T-helper 1 cell (primary cell): ENCODE measurements at regions not wholly inside any gene's neighbourhood (a gene's known extent, or its start where the extent isn't known, plus 50 kb on each side); places are given as distances from the start of the nearest gene placed in this dataset.
"Not testable (repeated sequence)": the region's sequence is repeated elsewhere in the genome, so short reads cannot be mapped to it uniquely, and the experiment has no call there.

Experiments used
- DNase-seq, 5 donors: peaks; one replicate each; pipeline ENCODE4 v3.0.0-alpha.2; 2012 to 2020

GRCh38 chr17:69677130-69677529 lies 262.6 kb downstream of the MAP2K6 start:
- no peak for DNase-seq

DNA sequence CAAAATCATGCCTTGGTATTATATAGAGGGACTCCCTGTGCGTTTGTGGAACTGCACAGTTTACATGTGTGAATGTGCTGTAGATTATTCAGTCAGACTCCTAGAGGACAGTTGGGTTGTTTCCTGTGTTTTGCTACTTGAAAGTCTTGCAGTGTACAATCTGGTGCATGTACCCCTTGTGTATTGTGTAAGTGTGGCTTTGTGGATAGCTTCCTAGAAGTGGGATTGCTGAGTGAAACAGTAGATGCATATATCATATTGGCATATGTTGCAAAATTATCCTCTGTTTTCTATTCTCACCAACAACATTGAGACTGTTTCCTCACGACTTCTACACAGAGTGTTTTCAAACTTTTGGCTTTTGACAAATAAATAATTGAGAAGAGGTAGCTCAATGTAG lies 263.7 kb downstream of the MAP2K6 start:
- no peak for DNase-seq

GRCh38 chr17:69679829-69680228 lies 265.3 kb downstream of the MAP2K6 start:
- no peak for DNase-seq

- no peak for DNase-seq
Measured at GRCh38 chr17:69684251-69684650, 269.8 kb downstream of the MAP2K6 start.

DNA sequence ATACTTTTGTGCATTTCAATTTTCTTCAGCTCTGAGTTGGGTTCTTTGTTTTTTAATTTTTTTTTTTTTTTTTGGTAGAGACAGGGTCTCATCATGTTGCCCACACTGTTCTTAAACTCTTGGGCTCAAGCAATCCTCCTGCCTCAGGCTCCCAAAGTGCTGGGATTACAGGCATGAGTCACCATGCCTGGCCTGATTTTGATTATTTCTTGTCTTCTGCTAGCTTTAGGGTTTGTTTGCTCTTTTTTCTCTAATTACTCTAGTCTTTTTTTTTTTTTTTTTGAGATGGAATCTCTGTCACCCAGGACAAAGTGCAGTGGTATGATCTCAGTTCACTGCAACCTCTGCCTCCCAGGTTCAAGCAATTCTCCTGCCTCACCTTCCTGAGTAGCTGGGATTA lies 270.7 kb downstream of the MAP2K6 start:
- DNase-seq = not testable (repeated sequence)

DNA sequence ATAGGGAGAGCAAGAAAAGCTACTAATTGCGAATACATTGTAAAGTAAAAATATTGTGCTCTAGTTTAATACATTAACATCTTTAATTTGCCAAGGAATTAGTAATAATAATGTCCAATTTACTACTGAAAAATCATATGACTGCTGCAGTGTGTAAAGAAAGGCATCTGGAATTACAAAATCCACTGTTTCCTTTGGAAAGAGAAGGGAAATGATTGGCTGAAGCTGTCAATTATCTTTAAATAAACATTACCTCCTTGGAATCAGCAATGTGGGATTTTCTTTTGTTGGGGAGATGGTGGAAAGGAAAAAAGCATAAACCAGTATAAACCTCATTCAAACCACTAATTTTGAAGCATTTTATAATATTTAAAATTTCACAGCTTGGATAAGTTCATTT lies 276.0 kb downstream of the MAP2K6 start:
- DNase-seq = no peak

- no peak for DNase-seq
Measured at GRCh38 chr17:69692171-69692570, 277.7 kb downstream of the MAP2K6 start.

DNA sequence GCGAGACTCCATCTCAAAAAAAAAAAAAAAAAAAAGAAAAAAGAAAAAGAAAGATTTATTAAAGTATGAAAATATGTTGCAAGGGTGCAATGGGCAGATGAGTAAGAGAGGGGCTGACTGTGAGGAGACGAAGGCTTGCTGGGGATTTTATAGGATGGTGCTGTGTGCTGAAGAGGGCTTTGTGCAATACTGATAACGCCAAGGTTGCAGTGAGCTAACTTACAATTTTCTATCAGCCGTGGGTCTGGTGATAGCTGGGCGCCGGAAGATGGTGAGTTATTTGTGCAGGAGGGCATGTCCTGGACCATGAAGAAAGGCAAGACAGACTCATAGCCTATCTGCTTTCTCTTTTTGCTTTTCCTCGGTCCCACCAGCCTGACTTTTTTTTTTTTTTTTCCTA lies 281.1 kb downstream of the MAP2K6 start:
- no peak for DNase-seq

- no peak for DNase-seq
Measured at GRCh38 chr17:69696650-69697049, 282.2 kb downstream of the MAP2K6 start.

- not testable (repeated sequence) for DNase-seq
Measured at GRCh38 chr17:69698352-69698751, 283.9 kb downstream of the MAP2K6 start.

DNA sequence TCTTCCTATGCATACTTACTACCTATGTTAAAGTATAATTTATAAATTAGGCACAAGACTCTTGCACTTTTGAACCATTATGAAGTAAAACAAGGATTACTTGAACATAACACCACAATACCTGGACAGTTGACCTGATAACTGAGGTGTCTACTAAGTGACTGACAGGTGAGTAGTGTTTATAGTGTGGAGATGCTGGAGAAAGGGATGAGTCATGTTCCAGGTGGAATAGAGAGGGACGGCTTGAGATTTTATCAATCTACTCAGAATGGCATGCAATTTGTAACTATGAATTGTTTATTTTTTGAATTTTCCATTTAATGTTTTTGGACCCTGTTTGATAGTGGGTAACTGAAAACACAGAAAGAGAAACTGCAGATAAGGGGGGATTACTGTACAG lies 287.6 kb downstream of the MAP2K6 start:
- no peak for DNase-seq

DNA sequence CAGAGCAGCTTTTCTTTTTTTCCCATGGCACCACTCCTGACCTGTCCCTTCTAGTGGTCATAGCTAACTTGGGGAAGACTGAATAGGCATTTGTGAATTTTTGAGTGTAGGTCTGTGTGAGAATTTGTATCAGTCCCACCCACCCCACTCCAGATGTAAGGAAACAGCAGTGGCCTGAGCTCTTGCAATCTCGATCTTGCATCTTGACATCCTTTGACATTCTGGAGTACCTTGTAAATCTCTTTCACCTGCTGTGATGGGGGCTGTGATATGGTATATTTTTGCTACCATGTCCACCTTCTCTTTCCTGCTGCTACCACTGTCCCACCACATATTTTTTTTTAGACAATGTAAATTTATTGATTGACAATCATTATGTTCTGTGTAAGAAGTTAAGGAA lies 289.3 kb downstream of the MAP2K6 start:
- DNase-seq = no peak

- no peak for DNase-seq
Measured at GRCh38 chr17:69704935-69705334, 290.4 kb downstream of the MAP2K6 start.

DNA sequence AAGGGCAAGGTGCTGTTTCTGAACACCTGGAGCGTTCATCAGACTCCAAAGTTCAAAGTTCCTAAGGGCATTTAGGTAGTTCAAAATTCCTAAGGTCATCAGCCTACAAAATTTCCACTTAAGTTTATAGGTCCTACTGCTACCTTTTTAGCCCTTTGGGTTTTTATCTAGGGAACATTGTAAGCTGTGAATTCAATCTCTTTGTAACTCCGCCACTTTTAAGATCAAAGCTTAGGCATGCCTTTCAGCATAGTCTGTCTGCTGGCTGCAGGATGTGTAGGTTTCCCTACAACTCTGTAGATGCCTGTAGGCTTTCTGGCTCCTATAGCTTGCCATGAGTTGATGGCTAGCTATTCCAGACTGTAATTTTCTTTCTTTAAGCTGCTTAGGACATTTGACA lies 291.6 kb downstream of the MAP2K6 start:
- no peak for DNase-seq

DNA sequence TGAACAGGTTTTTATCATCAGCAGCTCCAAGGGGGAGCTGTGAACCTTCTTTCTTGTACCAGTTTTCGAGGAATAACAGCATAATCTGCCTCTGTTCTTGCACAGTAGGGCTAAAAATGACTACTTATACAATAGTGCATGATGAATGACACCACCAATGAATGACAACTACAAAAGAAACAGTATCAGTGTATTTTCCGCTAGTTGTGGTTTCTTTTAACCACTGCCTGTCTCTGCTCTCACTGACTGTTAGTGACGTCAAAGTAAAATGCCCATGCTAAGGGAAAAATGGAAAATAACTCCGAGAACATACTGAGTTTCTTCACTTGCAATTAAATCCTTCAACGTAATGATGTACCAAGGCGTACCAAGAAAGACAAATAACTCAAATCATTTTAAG lies 294.9 kb downstream of the MAP2K6 start:
- DNase-seq = peak in 1 of 5 donors; percentile 1

DNA sequence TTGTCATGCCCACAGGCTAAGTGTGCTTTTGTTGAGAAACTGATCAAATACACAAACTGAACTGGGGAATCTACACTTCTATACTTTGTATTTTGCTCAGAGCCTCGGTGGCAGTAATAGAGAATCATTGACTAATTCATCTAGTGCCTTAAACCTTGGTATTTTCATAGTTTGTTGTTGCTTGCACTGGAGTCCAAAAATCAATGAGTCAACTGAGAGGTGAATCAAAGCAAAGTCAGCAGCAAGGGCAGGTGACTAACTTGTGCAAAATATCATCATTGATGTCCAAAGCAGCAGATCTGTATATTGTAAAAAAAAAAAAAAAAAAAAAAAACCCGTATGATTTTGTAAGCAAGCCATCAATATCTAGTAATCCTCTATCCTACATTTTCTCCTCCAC lies 296.4 kb downstream of the MAP2K6 start:
- DNase-seq = no peak

- no peak for DNase-seq
Measured at GRCh38 chr17:69711541-69711940, 297.0 kb downstream of the MAP2K6 start.

DNA sequence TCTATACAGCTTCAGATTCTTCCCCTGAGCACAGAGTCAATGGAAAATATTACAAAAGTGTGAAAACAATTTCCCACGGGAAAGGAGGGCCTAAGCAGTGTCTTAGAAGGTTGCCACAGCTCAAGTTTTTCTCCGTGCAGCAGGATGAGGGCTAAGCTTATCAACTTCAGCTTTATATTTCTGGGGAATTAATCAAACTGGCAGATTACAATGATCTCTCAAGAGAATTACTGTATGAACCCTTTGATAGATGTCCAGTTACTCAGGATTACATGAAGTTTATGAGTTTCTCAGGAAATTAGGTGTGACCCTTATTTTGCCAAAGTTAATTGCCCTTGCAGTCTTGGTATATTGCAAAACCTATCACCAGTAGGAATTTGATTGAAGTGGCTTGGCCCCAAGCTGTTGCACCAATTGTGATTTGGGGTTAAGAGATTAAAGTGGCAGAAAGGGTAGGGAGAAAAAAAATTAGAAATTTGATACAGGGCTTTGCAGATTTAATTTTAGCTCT lies 298.4 kb downstream of the MAP2K6 start:
- DNase-seq = no peak

GRCh38 chr17:69713815-69714214 lies 299.3 kb downstream of the MAP2K6 start:
- DNase-seq = no peak

DNA sequence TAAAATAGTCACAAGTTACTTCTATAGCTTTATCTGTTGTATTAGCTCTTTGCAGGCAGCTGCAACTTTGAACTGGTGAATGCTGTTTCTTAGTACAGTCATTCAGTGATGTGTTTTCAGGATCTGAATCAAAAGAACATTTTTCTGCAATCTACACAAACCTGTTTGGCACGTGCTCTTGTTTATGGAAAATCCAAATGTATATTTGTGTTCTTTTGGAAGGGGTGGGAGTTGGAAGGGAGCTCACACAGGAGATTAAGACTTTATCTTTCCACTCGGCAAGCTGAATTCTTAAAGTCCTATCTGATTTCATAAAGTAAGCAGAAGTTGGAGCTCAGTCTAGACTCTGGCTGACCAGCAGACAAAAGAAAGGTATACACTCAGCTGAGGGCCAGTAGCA lies 300.2 kb downstream of the MAP2K6 start:
- no peak for DNase-seq

- DNase-seq = no peak
Measured at GRCh38 chr17:69715656-69716055, 301.2 kb downstream of the MAP2K6 start.

DNA sequence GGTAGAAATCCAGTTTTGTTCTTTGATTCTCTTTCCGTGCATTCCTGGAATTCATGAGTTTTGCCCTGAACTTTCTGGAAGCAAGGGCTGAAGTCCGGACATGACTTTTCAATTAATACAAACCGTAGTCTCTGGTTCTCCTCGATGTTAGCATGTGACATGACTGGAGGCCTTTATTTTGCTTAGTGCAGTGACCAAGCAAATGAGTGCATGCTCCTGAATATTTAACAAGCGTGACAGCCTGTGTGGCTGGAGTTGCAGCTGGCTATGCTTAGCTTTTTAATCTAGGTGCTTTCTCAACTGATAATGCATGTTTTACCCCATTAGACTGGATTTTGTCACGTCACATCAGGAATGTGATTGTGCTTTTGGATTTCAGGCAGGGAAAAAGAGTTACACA lies 302.1 kb downstream of the MAP2K6 start:
- DNase-seq = no peak

GRCh38 chr17:69717214-69717613 lies 302.7 kb downstream of the MAP2K6 start:
- no peak for DNase-seq

DNA sequence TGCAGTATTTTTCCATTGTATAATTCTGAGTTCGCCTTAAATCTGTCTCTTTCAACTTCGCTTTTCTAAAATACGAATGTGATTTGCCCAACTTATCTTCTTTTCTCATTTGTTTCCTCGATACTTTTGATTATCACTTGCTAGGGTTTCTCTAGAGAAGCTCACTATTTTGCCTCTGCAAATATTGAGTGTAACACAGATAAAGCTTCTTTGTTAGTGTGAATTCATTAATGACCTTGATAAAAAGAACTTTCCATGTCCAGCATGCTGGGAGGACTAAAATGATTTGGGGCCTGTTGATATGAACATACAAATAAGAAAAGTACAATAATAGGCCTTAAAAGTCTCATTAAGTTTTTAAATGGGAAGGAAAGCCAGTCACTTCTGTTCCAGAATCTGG lies 303.3 kb downstream of the MAP2K6 start:
- DNase-seq = no peak

- DNase-seq = no peak
Measured at GRCh38 chr17:69719474-69720048, 305.1 kb downstream of the MAP2K6 start.
